Thyroid gland (tissue), 4 donors: ENCODE measurements at regions not wholly inside any gene's neighbourhood (a gene's known extent, or its start where the extent isn't known, plus 50 kb on each side); places are given as distances from the start of the nearest gene placed in this dataset.

Experiments used
- POLR2A ChIP-seq, 2 donors: fragments of 450-650 bp; IDR thresholded peaks; one replicate each; pipeline ENCODE4 v1.6.1; 2017; ENCODE audit warnings: antibody characterized with exemption in 2 of 2, mild to moderate bottlenecking in 2 of 2, moderate library complexity in 1 of 2
- TF ChIP-seq, protein P1 (sequence below), 6 experiments: fragments of 200-600 bp in 3 of 6; fragments of 450-650 bp in 3 of 6; sonication (generic) in 3 of 6; IDR thresholded peaks; one replicate each; pipeline ENCODE4 v1.5.1; 2016 to 2019; ENCODE audit warnings: antibody characterized with exemption in 6 of 6, mild to moderate bottlenecking in 2 of 6, inconsistent platforms in 1 of 6, moderate library complexity in 1 of 6

DNA sequence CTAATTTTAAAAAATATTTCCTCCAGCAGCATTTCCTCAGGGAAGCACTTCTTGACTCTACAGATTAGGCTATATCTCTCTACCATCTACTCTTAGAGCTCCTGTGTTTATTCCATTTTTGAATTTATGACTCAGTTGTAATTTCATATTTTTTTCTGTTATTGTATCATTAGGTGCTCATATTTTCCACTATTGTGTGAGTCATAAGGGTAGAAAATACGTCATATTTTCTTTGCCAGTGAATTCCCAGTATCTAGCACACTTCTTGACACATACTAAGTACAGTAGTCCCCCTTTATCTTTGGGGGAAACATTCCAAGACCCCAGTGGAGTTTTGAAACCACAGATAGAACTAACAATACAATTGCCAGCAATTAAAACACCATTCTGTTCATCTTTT lies 431.2 kb downstream of the GASK1B start:
- TF ChIP-seq, protein P1, sequence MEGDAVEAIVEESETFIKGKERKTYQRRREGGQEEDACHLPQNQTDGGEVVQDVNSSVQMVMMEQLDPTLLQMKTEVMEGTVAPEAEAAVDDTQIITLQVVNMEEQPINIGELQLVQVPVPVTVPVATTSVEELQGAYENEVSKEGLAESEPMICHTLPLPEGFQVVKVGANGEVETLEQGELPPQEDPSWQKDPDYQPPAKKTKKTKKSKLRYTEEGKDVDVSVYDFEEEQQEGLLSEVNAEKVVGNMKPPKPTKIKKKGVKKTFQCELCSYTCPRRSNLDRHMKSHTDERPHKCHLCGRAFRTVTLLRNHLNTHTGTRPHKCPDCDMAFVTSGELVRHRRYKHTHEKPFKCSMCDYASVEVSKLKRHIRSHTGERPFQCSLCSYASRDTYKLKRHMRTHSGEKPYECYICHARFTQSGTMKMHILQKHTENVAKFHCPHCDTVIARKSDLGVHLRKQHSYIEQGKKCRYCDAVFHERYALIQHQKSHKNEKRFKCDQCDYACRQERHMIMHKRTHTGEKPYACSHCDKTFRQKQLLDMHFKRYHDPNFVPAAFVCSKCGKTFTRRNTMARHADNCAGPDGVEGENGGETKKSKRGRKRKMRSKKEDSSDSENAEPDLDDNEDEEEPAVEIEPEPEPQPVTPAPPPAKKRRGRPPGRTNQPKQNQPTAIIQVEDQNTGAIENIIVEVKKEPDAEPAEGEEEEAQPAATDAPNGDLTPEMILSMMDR (IDR thresholded peaks at IDR 0.05), result no peak
- no peak for TF ChIP-seq POLR2A (IDR thresholded peaks at IDR 0.05)
